Inferior parietal cortex (tissue), 1 donor: ENCODE measurements at regions not wholly inside any gene's neighbourhood (a gene's known extent, or its start where the extent isn't known, plus 50 kb on each side); places are given as distances from the start of the nearest gene placed in this dataset.
"Not testable (repeated sequence)": the region's sequence is repeated elsewhere in the genome, so short reads cannot be mapped to it uniquely, and the experiment has no call there.

ENCODE experiments used
- DNase-seq: peaks from one replicate; pipeline ENCODE4 v3.0.0-alpha.2; 2016; ENCODE audit errors: extremely low spot score

DNA sequence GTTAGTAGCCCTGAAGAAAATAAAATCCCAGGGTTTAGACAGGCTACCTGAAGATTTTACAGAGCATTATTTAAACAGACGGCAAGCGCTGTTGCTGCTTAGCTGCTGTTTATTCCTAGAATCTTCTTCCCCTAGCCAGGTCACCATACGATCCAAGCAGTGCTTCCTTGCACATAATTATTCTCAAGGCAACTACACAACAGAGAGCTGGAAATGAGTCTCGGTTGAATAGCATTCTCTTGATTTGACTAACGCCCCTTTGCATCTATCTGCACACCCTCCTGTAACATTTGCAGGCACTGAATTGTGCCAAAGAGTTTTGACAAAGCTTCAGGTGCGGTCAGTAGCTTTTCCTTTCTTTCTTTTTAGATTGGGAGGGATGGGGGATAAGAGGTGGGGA is 564.4 kb downstream of the TBL1XR1 start:
- DNase-seq: no peak

- DNase-seq: no peak
Measured at GRCh38 chr3:176631165-176631564, 566.1 kb downstream of the TBL1XR1 start.

DNA sequence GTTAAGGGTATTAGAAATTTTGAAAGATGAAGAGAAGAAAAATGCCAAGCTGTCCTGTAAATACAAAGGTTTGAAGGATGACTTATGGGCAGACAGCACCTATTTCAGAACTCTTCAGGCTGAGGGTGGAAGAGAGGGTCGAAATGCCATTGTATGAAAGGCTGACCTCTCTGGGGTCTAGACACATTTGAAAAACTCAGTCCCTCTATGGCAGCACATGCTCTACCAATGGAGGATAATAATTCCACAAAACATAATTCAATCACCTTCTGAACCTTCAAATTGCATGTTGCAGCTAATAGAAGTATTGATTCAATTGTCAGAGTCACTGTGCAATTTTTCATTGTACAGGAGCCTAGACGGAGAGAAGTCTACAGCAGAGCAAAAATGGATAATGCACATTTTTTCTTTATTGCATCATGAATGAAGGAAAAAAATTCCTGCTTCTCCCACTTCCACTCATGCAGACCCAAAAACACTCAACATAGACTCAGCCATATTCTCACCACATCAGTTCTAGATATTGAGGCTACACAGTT is 569.1 kb downstream of the TBL1XR1 start:
- DNase-seq: no peak

DNA sequence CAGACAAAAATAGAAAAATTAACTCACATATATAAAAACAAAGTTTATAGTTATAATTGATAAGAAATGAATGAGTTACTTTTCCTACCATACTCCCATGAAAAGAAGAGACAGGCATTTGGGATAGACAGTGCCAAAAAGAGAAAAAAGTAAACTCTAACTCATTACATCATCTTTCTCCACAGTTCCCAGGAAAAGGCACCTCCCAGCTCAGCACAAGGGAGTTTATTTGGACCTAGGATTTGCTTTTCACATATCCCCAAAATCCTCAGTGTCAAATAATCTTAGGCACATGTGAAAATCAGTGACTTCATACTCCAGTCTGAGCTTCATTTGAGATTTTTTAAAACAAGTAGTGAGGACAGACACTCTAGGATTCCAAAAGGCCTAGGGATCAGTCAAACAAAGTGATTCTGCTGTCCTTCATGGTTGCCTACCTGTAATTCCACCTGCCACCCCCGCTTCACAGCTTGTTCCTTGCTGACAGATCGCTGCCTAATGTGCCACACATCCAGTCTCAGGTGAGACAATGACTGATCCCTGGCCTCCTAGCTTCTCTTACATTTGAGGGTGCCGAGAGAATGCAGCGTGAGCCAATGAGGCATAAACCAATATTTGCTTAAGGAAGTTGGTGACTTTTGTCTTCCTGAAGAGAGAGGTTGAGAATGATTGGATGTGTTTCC is 573.7 kb downstream of the TBL1XR1 start:
- no peak for DNase-seq

- DNase-seq: no peak
Measured at GRCh38 chr3:176619833-176620232, 577.4 kb downstream of the TBL1XR1 start.

GRCh38 chr3:176615826-176616225 is 581.5 kb downstream of the TBL1XR1 start:
- no peak for DNase-seq

DNA sequence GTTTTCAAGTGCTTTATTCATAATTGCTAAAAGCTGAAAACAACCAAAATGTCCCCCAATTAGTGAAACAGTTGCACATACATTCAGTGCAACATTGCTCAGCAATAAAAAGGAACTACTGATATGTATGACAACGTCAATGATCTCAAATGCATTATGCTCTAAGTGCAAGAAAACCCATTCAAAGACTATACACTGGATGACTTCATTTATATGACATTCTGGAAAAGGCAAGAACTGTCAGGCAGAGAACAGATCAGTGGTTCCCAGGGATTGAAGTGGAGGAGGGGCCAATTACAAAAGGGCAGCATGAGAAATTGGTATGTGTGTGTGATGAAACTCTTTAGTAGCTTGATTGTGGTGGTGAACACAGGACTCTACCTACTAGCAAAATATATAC is 585.6 kb downstream of the TBL1XR1 start:
- DNase-seq: no peak

GRCh38 chr3:176609361-176609760 is 587.9 kb downstream of the TBL1XR1 start:
- DNase-seq: no peak

DNA sequence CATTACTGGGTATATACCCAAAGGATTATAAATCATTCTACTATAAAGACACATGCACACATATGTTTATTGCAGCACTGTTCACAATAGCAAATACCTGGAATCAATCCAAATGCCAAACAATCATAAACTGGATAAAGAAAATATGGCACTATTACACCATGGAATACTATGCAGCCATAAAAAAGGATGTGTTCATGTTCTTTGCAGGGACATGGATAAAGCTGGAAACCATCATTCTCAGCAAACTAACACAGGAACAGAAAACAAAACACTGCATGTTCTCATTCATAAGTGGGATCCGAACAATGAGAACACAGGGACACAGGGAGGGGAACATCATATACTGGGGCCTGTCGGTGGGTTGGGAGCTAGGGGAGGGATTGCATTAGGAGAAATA is 591.7 kb downstream of the TBL1XR1 start:
- not testable (repeated sequence) for DNase-seq

DNA sequence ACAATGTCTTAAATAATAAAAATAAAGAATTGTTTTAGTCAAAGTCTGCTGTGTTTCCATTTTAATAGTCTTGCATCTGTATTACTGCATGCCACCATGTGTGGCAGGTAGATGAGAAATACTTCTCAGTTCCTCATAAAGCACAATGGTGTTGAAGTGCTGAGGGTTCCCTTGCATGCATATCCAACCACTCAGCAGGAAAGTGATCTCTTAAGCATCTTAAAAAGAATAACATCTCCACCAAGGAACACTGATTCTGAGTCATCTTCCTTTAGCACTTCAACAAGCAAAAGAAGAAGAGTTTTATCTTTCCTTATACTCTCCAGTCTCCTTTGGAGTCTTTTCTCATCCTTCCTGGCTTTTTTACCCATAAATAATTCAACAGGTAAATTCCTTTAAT is 602.0 kb downstream of the TBL1XR1 start:
- no peak for DNase-seq

GRCh38 chr3:176590722-176591121 is 606.6 kb downstream of the TBL1XR1 start:
- DNase-seq: no peak

GRCh38 chr3:176587089-176587488 is 610.2 kb downstream of the TBL1XR1 start:
- no peak for DNase-seq

GRCh38 chr3:176584413-176585176 is 612.7 kb downstream of the TBL1XR1 start:
- no peak for DNase-seq

DNA sequence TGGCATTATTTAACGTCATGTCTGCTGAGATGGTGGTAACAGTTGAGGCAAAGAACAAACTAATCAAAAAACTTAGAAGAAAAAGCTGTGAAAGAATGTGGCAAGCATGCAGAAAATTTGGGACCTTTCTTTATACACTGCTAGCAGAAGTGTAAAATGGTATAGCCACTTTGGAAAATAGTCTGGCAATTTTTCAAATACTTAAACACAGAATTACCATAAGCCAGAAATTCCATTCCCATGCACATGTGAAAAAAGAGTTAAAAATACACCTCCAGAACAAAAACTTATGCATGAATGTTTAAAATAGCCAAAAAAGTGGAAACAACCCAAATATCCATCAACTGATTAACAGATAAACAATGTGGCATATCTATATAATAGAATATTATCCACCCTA is 613.3 kb downstream of the TBL1XR1 start:
- DNase-seq: no peak

DNA sequence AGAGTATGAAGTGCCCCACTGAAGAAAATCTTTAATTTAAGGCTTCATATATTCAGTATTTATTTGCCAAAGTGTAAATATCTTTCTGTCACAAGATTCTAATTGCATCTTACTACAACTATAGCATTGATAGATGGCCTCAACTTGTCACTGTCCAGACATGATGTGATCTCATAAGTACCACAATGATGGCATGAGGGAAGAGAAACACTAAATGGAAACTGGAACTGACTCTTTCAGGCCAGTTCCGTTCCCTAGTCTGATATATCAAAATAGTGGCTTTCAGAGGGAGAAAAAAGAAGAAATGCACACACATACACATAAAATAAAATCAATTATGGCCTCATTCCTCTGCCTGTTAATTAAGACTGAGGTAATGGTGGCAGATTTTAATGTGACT is 615.7 kb downstream of the TBL1XR1 start:
- no peak for DNase-seq

DNA sequence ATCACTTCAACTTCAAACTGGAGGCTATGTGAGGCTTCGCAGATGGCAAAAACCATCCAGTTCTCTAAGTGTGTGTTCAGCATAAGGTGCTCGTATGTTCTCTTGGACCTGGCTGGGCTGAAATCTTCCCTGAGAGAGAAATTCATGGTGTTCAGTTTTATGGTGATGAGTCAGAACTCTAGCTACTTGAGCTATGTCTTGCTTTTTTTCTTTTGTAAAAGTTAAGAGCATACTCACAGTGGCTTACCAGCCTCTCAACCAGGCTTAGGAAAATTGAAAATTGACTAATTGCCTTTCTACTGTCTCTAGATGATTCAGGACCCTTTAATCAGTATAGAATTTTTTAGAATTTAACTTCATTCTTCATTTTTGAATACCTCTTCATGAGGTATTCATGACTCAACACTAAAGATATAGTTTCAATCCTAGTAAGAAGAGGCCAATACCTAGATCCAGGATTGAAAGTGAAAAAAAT is 617.5 kb downstream of the TBL1XR1 start:
- DNase-seq: peak; percentile 3

DNA sequence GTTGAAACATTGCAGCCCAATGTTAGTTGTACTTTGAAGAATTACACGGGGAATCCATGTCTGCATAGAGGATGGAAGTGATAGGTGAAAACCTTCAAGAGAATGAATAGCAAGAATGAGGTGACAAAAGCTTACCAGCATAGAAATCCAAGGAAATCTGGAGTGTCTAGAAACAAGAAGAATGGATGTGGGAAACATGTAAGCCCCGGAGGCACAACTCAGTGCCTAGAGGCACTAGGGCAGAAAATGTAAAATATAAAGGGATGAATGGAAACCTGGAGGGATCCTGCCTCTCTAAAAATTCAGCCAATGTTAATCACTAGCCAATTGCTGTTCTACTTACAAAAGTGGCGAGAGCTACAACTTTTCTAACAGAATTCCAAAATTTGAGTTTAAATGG is 619.0 kb downstream of the TBL1XR1 start:
- no peak for DNase-seq

- DNase-seq: no peak
Measured at GRCh38 chr3:176577447-176577846, 619.8 kb downstream of the TBL1XR1 start.

DNA sequence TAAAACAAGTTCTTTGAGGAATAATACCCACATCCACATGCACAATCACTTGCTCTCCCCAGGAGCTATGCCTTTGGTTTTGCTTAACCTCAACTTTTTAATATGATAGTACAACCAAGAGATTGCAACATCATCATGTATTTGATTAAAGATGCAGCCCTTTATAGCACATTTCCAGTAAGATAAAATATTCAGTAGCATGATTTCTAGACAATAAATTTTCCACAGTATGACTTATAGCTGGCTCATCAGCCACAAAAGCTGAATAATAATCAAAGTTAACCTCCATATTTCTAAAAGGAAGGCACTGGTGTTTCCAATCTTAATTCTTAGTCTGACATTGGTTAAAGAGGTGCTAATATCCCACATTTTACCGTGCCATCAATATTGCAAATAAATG is 622.5 kb downstream of the TBL1XR1 start:
- no peak for DNase-seq

GRCh38 chr3:176571926-176572325 is 625.4 kb downstream of the TBL1XR1 start:
- DNase-seq: no peak

GRCh38 chr3:176570992-176571391 is 626.3 kb downstream of the TBL1XR1 start:
- DNase-seq: no peak

GRCh38 chr3:176568189-176568588 is 629.1 kb downstream of the TBL1XR1 start:
- no peak for DNase-seq

GRCh38 chr3:176566757-176567156 is 630.5 kb downstream of the TBL1XR1 start:
- DNase-seq: no peak
